D341Med (cell line): ENCODE measurements at regions not wholly inside any gene's neighbourhood (a gene's known extent, or its start where the extent isn't known, plus 50 kb on each side); places are given as distances from the start of the nearest gene placed in this dataset.

Experiments used
- DNase-seq: peaks from one replicate; pipeline ENCODE4 v3.0.0; 2012; ENCODE audit warnings: low spot score

DNA sequence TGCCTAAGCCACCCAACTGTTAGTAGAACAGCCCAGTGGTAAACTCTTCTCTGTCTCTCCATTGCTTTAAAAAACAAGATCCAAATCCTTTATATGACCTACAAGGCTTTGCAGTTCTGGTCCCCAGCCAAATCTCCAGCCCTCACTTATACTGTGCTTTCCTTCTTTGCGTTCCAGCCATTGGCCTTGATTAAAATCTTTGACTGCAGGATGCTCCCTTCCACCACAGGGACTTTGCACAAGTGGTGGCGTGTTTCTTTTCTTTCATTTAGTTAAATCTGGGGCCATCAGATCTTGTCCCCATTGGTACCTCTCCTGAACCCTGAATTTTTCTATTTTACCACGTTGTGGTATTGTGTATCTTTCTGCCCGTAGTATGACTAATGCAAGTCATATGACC, 183.7 kb downstream of the VRK1 start:
- DNase-seq = no peak

- no peak for DNase-seq
Observed at GRCh38 chr14:96986256-96987085, 189.3 kb downstream of the VRK1 start.

GRCh38 chr14:96987086-96987474, 189.9 kb downstream of the VRK1 start:
- no peak for DNase-seq

DNA sequence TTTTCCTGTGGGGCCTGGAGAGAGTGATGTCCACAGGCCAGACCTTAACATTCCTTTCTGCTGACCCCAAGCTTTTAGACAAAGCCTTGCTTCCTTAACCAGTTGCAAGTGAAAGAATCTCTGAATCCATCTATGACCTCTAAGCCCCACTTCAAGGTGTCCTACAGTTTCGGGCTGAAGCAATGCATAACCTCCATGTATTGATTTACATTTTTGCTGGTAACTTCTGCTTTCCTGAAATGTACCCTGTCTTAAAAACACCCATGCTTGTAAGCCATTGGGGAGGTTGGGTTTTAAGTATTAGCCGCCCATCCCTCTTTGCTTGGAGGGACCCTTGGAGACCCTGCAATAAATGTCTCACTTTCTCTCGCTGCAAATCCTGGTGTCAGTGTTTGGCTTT, 190.6 kb downstream of the VRK1 start:
- no peak for DNase-seq

DNA sequence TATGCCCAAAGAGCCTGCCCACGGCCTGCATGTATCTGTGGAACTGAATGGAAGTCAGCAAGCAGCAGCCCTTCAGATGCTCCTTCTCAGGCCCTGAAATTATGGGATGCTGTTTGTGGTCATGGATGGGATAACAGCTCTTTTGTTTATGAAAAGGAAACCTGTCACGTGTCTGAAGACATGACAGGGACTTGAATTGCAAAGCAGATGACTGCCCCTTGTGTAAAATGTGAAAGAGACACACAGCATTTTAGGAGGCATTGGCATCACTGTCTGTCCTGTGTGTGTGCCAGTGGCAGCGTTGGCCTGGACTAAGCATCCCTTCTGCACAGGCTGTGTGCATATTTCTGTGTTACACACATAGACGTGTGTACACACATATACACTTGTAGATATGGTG, 192.1 kb downstream of the VRK1 start:
- DNase-seq = no peak

GRCh38 chr14:96991226-96991625, 194.0 kb downstream of the VRK1 start:
- DNase-seq = no peak

DNA sequence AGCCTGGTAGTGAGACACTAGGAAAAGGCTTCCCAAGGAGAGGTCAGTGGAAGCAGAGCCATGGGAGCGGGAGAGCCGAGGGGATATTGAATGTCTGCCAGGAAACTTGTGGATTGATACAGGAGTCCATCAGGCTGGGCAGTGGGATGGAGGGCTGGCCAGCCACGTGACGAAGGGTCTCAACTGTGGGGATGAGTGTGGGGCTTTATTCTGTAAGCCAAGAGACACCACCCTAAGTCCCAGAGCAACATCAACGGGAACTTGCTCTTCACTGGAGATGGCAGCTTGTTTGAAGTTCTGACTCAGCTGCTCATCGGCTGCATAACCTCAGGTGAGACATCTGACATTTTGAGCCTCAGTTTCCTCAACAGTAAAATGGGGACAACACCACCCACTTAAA, 197.8 kb downstream of the VRK1 start:
- no peak for DNase-seq

GRCh38 chr14:96997269-96997668, 200.1 kb downstream of the VRK1 start:
- DNase-seq = no peak

GRCh38 chr14:96997996-96998395, 200.8 kb downstream of the VRK1 start:
- no peak for DNase-seq

DNA sequence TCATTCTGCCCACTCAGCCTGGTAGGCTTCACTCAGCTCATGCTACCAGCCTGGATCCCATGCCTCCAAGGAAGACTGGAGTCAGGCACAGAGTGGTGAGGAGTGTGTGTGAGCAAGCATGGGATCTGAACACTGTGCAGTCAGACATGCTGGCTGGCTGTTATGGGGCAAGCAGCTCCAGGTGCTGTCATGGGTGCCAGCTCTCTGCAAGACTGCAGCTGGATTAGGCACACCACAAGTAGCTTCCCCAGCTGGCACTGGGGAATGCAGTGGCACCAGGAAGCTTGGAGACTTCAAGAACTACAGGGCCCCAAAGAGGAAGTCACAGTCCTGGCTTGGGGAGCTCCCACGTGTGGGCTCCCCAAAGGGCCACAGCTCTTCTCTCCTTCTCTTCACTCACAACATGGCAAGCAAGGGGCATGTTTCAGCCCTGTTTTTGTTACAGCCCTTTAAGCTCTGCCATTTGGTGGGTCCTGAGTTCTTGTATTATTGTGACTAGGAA, 202.5 kb downstream of the VRK1 start:
- DNase-seq = no peak

DNA sequence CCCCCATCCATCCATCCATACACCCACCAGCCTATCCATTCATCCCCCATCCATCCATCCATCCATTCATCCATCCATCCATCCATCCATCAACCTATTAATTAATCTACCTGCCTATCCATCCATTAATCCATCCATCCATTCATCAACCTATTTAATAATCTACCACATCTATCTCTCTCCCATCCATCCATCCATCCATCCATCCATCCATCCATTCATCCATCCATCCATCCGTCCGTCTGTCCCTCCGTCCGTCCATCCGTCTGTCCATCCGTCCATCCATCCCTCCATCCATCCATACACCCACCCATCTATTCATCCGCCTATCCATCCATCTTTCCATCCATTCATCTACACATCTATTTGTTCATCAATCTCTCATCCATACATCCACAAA, 205.3 kb downstream of the VRK1 start:
- no peak for DNase-seq

DNA sequence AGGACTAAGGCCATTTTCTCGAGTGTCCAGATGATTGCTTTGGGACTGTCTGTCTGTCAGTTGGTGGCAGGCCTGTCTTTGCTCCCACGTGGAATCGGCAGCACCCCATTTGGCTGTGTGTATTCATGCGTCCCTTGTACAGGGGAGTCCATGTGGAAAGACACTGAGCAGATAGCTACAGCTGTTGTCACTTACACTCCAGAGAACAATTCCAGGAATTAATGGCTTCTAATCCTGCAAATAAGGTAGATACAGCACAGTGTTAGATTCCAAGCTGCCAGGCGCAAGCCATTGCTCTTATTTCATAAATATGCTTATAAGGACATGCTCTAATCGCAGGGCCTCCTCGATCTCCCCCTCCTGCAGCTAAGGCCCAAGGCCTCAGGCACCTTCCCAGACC, 208.8 kb downstream of the VRK1 start:
- no peak for DNase-seq

- DNase-seq = no peak
Observed at GRCh38 chr14:97010491-97011160, 213.4 kb downstream of the VRK1 start.

GRCh38 chr14:97013878-97014277, 216.7 kb downstream of the VRK1 start:
- no peak for DNase-seq

DNA sequence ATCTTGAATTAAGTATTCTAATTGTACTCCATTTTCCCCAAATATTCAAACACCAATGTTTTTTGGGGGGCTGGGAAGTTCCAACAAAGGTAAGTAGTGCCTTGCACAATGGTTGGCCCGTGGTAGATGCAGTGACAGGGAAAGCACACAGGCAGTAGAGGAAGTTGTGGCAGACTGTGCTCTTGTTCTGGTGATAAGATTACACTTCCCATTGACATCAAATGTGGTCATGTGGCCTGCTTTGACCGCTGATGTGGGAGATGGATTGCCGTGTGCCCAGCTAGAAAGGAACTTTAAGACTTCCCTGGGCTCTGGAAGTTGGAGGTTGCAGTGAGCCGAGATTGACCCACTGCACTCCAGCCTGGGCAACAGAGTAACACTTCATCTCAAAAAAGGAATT, 223.8 kb downstream of the VRK1 start:
- DNase-seq = no peak

DNA sequence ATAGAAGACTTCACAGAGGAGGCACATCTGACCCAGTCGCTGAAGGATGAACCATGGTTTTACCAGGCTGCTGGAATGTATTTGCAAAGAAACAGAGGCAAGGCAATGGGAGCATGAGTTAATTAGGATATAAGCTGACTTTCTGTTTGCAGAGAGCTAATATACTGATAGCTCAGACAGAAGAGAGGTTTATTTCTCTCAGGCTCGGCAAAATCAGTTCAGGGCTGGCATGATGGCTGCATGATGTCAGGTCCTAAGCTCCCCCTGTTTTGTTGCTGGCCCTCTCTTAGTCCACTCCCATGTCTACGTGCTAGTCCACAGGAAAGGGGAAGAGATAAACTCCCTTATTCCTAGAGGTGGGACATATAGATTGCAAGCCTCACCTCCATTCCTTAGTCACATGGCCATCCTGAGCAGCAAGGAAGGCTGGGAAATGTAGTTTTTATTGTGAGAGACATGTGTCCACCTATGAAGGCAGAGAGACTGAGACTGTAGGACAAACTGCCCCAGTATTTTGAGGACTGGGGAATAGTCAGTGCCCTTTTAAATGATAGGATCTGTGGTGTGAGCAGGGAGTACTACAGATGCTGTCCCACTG, 224.5 kb downstream of the VRK1 start:
- no peak for DNase-seq

GRCh38 chr14:97022741-97023140, 225.6 kb downstream of the VRK1 start:
- no peak for DNase-seq

GRCh38 chr14:97023871-97024270, 226.7 kb downstream of the VRK1 start:
- no peak for DNase-seq

DNA sequence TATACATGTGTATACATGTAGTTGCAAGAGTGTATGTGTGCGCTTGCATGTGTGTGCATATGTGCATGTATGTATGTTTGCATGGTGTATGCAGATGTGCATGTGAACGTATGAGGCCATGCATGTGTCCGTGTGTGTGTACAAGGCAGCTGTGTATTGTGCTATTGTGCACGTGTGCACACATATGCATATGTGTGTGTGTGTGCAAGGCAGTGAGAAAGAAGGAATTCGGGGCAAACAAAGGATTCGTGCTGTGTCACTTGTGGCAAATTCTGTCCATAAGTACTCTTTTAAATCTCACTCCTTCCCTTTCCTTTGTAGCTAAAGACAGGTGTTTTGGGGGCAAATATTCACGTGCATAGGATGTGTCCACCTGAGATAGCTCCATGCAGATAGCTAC, 227.1 kb downstream of the VRK1 start:
- no peak for DNase-seq

GRCh38 chr14:97025722-97026121, 228.5 kb downstream of the VRK1 start:
- DNase-seq = no peak

GRCh38 chr14:97027256-97027999, 230.2 kb downstream of the VRK1 start:
- no peak for DNase-seq

DNA sequence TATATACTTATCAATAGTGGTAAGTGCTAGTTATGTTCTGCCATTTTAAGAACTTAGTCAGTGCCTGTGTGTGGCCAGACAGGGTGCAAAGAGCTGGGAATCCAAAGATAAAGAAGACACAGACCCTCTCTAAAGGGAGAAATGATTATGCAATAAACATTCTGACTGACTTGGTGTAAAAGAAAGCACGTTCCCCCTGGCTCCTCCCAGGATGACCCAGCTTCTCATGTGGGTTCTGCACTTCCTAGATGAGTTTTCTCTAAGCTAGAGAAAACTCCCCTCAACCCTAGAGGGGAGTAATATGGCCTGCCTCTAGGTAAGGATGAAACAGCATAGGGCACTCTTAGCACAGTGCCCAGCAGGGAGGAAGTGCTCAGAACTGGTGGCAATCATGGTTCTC, 231.2 kb downstream of the VRK1 start:
- DNase-seq = no peak
